GM18867 (cell line): ENCODE measurements at regions not wholly inside any gene's neighbourhood (a gene's known extent, or its start where the extent isn't known, plus 50 kb on each side); places are given as distances from the start of the nearest gene placed in this dataset.
"Not testable (repeated sequence)": the region's sequence is repeated elsewhere in the genome, so short reads cannot be mapped to it uniquely, and the experiment has no call there.

Experiments used
- ATAC-seq: cut with Tn5 transposase; IDR thresholded peaks from one replicate; pipeline ENCODE4 v1.9.1; 2021; ENCODE audit warnings: mild to moderate bottlenecking, moderate library complexity; ENCODE audit not compliant: unreplicated experiment

DNA sequence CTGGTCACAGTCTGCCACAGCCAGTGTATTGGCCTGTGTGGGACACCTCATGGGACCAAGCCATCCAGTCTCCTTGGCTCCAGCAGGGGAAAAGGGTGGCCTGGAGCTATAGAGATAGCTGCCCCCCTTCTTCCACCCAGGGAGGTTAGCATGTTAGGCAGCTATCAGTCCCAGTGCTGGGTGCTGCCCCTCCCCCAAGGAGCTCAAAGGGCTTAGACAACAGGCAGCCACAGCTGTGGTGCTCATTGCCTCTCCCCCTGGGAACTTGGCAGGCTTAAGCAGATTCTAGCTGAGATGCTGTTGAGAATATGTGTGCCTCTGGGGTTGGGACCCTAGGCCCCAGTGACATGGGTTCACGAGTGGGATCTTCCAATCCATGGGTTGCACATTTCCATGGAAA lies 226.0 kb upstream of the PTGER4 start:
- no peak for ATAC-seq

DNA sequence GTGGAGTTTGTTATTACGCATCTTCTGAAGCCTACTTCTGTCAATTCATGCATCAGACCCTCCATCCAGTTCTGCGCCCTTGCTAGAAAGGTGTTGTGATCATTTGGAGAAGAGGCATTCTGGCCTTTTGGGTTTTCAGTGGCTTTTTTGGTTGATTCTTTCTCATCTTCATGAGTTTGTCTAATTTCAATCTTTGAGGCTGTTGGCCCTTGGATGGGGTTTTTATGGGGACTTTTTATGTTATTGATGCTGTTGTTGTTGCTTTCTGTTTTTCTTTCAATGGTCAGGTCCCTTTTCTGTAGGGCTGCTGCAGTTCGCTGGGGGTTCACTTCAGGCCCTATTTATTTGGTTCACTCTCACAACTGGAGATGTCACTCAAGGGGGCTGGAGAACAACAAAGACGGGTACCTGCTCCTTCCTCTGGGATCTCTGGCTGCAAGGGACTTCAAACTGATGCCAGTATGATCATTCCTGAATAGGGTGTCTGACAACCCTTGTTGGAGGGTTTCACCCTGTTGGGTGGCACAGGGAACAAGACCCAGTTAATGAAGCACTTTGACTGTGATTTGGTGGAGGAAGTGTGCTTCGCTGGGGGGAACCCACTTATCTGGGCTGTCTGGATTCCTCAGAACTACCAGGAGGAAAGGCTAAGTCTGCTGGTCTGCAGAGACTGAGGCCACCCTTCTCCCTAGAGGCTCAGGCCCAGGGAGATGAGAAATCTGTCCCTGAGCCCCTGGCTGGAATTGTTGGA lies 226.7 kb upstream of the PTGER4 start:
- no peak for ATAC-seq

GRCh38 chr5:40447438-40447837 lies 232.3 kb upstream of the PTGER4 start:
- ATAC-seq: no peak

GRCh38 chr5:40446910-40447309 lies 232.8 kb upstream of the PTGER4 start:
- ATAC-seq: no peak

GRCh38 chr5:40442346-40442745 lies 237.4 kb upstream of the PTGER4 start:
- ATAC-seq: no peak

DNA sequence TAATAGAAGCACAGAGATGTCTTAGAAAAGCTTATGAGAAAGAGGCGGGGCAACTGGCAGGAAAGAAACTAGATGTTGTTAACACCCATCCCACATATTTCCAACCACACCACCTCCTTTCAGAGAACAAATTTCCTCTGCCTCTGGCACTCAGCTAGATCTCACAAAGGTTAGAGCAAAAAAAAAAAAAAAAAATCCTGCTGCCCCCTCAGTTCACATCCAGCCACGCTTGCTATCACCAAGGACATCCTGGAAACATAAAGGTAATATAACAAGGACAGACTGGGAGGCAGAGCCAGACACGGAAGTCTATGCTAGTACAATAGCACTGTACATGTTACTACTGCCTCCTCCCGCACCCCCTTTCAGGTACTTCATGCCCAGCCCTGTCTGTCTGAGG lies 238.0 kb upstream of the PTGER4 start:
- peak; percentile 36 for ATAC-seq

DNA sequence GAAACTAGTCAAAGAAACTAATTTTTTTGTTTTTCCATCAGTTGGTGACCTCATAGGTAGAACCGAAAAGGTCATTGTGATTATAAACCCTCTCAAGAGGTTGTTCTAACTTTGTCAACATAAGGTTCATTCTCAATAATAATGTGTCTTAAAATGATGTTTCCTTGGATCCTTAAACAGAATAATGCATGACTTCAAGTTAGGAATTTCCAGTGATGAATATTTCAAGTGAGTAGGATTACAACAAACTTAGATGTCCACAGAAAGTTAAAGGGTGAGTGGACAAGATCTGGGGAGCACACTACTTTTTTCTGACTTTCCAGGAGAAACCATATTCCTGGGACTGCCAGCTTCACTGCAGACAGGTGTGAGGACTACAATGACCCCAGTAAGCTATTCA lies 239.0 kb upstream of the PTGER4 start:
- no peak for ATAC-seq

DNA sequence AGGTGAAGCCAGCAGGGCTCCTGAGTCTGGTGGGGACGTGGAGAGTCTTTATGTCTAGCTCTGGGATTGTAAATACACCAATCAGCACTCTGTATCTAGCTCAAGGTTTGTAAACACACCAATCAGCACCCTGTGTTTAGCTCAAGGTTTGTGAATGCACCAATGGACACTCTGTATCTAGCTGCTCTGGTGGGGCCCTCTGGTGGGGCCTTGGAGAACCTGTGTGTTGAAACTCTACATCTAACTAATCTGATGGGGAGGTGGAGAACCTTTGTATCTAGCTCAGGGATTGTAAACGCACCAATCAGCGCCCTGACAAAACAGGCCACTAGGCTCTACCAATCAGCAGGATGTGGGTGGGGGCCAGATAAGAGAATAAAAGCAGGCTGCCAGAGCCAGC lies 240.6 kb upstream of the PTGER4 start:
- ATAC-seq: not testable (repeated sequence)

DNA sequence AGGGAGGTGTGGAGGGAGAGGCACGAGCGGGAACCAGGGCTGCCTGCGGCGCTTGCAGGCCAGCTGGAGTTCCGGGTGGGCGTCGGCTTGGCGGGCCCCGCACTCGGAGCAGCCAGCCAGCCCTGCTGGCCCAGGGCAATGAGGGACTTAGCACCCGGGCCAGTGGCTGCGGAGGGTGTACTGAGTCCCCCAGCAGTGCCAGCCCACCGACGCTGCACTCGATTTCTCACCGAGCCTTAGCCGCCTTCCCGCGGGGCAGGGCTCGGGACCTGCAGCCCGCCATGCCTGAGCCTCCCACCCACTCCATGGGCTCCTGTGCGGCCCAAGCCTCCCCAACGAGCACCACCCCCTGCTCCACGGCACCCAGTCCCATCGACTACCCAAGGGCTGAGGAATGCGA lies 241.1 kb upstream of the PTGER4 start:
- ATAC-seq: not testable (repeated sequence)

DNA sequence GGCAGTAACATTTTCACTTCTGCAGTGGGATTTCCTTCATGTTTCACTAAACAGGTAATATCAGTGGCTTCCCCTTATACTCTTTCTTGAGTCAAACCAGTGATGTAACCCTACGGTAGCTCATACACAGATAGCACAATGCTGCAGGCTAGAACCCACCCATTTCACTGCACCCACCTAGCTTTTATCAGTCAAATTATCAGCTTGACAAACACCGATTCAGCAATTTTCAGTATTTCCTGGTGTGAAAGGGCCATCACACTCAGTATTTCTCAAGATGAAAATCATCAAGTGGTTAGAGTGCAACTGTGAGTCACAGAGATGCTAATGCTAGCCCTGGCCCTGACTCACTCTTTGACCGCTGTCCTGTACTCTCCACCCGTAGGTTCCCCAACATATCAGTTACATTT lies 242.3 kb upstream of the PTGER4 start:
- peak; percentile 84 for ATAC-seq

DNA sequence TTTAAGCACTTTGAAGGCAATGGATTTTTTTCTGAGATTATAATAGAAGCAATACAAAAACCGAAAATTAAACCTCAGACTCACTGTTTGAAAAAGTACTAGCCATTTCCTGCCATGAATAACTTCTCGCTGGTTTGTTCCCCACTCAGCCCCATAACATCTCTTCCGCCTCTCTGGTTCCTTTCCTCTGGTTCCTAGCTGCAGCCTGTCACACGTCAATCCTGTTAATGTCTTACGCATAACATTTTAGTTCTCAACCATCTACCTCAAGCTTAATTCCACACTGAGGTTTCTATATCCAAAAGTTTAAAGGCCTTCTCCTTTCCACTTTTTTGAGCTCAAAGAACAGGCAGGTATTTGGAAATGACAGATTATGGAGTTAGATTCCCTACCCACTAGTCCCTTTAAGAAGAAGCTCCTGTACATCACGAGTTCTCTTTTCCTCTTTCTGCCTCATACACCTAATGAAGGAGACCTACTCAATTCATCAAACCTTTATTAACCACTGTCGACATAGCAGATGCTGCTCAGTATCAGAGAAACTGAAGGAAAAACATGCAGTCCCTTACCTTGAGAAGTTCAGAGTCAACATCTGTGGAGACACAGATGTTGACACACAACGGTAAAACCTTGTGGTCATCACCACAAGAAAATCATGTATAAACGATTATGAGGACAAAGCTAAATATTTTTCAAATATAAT lies 243.0 kb upstream of the PTGER4 start:
- peak; percentile 58 for ATAC-seq

DNA sequence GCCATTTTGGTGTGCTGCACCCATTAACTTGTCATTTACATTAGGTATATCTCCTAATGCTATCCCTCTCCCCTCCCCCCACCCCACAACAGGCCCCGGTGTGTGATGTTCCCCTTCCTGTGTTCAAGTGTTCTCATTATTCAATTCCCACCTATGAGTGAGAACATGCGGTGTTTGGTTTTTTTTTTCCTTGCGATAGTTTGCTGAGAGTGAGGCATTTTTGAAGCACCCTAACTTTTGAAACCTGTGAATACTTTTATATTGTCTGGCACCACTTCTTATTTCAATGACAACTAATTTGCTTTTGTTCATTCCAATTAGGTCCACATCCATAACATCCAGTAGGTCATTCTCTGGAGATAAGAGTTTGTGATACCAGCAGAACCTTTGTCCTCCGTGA lies 244.0 kb upstream of the PTGER4 start:
- not testable (repeated sequence) for ATAC-seq

DNA sequence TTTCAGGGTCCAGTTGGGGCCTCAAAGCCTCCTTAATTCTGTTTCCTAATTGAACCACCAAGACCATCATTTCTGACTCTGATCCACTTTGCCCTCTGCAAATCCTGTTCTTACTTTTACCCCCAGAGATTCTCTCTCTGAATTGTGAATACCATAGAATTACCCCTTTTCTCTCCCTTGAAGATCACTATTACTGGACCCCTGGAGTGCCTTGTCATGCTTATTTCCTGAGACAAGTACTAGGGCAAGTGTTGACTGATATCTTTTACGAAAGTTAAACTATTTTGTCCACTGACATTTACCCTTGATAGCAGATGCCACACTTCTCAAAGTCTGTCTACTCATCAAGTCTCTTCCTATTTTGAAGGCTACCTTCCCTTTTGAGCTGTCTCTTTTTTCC lies 246.9 kb upstream of the PTGER4 start:
- ATAC-seq: no peak

DNA sequence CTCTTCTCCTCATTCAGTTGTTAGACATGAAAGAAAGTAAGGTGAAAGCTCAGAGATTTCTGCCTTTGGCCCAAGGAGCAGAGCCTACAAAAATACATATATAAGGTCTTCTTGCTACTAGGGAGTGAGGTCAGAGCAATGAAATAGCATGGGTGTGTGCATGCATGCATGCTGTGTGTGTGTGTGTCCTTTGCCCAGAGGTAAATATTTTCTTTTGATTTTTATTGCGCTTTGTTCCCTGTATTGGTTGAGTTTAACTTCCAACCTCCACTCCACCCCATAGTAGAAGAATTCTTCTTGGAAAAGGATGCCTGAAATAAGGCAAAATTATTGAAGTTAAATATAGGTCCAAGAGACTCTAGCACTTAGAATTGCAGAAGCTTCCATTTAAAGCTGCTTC lies 248.0 kb upstream of the PTGER4 start:
- no peak for ATAC-seq

DNA sequence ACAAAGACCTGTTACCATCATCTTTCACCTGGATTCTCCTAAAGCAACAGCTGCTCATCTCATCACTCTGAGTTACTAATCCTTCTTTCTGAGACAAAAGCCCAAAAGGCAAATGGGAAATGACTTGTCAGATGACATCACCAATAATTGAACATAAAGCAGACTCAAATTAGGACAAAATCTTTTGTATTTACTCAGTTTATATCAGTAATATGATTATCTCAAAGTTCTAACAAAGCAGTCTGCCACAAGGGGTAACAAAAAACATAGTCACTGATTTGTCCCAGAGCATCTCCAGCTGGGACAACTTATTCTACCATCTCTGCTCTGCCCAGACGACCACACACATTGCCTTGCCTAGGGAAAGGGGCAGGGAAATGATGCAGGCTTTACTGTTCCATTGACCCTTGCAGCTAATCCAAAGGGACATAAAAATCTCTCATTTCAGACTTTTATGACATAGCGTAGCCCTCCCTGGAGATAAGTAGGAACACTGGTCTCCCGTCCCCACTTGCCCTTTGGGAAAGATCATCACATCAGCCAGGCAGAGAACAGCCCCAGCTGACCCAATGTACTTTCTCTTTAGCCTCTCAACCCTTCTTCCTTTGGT lies 249.5 kb upstream of the PTGER4 start:
- ATAC-seq: no peak

DNA sequence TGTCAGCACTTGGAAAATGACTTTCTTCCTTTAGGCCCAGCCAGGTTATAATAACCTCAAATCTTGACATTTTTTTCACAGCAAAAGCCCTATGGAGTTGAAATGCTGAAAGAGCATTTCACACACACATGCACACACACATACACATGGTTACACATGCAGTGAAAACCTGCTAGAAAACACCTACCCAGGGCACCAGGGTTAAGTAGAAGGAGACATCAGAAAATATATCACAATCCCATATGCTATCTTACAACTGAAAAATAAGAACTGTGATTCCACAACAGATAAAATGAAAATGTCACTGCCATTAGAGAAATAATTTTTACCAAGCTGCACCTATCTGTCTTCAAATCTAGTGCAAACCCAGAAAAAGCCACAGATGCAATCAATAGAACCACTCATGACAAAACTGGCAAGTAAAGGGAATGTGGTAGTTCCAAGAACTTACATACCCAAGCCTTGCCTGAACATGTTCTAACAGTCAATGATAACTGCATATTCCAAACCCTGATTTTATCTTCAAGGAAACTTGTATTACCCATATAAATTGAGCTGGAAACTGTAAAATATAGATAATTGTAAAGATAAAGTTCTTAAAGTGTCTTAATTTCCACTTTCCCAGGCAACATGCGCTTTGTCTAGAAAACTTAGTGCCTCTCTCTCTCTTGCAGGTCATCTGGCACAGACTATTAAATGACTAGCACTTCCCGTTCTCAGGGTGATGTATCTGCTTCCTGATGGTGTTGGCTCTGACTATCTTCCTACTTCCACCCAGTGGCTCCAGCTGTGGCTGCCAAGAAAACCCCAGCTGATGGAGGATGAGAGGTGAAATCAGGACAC lies 250.2 kb upstream of the PTGER4 start:
- ATAC-seq: no peak

DNA sequence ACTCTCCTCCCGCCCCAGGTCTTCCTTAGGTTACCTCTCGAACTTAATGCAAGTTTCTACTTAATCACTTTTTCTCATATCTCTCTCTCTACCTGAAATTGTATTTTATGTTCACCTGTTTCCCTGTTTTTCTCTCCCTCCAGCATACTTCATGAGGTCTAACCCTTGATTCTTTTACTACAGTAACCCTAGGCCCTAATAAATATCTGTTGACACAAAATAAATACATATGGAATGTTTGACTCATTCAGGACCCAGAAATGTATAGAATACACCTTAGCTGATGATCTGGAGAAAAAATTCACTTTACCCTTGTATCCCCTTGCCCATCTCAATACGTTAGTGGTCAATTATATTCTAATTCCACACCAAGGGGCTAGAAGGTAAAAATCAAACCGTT lies 250.9 kb upstream of the PTGER4 start:
- ATAC-seq: no peak

- ATAC-seq: no peak
These were observed 251.6 kb upstream of the PTGER4 start for GRCh38 chr5:40428126-40428525.

- ATAC-seq: not testable (repeated sequence)
These were observed 262.5 kb upstream of the PTGER4 start for GRCh38 chr5:40417046-40417810.

GRCh38 chr5:40416588-40416987 lies 263.1 kb upstream of the PTGER4 start:
- ATAC-seq: no peak
